Ovary (tissue), 3 donors: ENCODE measurements at regions not wholly inside any gene's neighbourhood (a gene's known extent, or its start where the extent isn't known, plus 50 kb on each side); places are given as distances from the start of the nearest gene placed in this dataset.

Experiments used
- POLR2A ChIP-seq: fragments of 450-650 bp; IDR thresholded peaks from one replicate; pipeline ENCODE4 v1.6.1; 2017; ENCODE audit warnings: antibody characterized with exemption, mild to moderate bottlenecking, moderate library complexity
- TF ChIP-seq, protein P1 (sequence below), 3 donors: fragments of 450-650 bp in 2 of 3; fragments of 200-600 bp in 1 of 3; IDR thresholded peaks; one replicate each; pipeline versions ENCODE4 v1.5.1 to v1.8.0; 2016 to 2022; ENCODE audit warnings: antibody characterized with exemption in 3 of 3, mild to moderate bottlenecking in 1 of 3
- donor health status: DM: no; HTN: no; CAD: no.

DNA sequence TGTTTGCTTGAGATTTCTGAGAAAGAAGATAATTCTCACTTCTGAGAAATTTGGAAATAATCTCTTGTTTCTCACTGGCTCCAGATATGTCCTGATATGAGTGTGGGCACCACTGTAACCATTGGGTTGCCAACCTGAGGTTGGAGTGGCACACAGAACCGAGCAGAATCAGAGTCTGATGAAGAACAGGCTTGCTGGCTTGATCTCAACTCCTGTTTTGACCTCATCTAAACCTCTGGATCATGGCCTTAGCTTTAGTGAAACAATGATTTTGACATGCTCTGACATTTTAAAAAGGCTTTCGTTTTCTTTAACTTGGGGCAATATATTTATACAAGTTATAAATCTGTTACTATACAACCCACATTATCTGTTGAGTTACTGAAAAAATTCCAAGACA is 548.0 kb downstream of the IRS1 start:
- TF ChIP-seq, protein P1, sequence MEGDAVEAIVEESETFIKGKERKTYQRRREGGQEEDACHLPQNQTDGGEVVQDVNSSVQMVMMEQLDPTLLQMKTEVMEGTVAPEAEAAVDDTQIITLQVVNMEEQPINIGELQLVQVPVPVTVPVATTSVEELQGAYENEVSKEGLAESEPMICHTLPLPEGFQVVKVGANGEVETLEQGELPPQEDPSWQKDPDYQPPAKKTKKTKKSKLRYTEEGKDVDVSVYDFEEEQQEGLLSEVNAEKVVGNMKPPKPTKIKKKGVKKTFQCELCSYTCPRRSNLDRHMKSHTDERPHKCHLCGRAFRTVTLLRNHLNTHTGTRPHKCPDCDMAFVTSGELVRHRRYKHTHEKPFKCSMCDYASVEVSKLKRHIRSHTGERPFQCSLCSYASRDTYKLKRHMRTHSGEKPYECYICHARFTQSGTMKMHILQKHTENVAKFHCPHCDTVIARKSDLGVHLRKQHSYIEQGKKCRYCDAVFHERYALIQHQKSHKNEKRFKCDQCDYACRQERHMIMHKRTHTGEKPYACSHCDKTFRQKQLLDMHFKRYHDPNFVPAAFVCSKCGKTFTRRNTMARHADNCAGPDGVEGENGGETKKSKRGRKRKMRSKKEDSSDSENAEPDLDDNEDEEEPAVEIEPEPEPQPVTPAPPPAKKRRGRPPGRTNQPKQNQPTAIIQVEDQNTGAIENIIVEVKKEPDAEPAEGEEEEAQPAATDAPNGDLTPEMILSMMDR (IDR thresholded peaks at IDR 0.05), result no peak
- no peak for TF ChIP-seq POLR2A
